22Rv1 (cell line): ENCODE measurements at regions not wholly inside any gene's neighbourhood (a gene's known extent, or its start where the extent isn't known, plus 50 kb on each side); places are given as distances from the start of the nearest gene placed in this dataset.
A peak's percentile ranks its signal among the peaks of the same experiment; 100 is the strongest.

ENCODE experiments used
- H3K27ac ChIP-seq: fragments of 450-650 bp; 2 replicates; pipeline ENCODE4 v1.5.1; 2017
- ZFX ChIP-seq: fragments of 450-650 bp; IDR thresholded peaks from 2 replicates; pipeline ENCODE4 v1.6.1; 2017; ENCODE audit warnings: antibody characterized with exemption, borderline replicate concordance
- TF ChIP-seq, protein P1 (sequence below): fragments of 450-650 bp; IDR thresholded peaks from 2 replicates; pipeline ENCODE4 v1.5.1; 2017; ENCODE audit warnings: mild to moderate bottlenecking

DNA sequence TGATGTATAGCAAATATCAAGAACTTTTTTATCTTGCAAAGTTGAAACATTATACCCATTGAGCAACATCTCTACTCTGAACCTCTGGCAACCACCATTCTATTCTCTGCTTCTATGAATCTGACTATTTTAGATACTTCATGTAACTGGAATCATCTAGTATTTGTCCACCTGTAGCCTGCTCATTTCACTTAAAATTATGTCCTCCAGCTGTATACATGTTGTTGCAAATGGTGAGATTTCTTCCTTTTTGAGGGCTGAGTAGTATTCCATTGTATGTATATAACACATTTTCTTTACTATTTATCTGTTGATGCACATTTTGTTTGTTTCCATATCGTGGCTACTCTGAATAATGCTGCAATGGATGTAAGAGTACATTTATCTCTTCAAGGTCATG lies 476.3 kb upstream of the LRRC4C start:
- TF ChIP-seq, protein P1, sequence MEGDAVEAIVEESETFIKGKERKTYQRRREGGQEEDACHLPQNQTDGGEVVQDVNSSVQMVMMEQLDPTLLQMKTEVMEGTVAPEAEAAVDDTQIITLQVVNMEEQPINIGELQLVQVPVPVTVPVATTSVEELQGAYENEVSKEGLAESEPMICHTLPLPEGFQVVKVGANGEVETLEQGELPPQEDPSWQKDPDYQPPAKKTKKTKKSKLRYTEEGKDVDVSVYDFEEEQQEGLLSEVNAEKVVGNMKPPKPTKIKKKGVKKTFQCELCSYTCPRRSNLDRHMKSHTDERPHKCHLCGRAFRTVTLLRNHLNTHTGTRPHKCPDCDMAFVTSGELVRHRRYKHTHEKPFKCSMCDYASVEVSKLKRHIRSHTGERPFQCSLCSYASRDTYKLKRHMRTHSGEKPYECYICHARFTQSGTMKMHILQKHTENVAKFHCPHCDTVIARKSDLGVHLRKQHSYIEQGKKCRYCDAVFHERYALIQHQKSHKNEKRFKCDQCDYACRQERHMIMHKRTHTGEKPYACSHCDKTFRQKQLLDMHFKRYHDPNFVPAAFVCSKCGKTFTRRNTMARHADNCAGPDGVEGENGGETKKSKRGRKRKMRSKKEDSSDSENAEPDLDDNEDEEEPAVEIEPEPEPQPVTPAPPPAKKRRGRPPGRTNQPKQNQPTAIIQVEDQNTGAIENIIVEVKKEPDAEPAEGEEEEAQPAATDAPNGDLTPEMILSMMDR: no peak
- no peak for TF ChIP-seq ZFX

DNA sequence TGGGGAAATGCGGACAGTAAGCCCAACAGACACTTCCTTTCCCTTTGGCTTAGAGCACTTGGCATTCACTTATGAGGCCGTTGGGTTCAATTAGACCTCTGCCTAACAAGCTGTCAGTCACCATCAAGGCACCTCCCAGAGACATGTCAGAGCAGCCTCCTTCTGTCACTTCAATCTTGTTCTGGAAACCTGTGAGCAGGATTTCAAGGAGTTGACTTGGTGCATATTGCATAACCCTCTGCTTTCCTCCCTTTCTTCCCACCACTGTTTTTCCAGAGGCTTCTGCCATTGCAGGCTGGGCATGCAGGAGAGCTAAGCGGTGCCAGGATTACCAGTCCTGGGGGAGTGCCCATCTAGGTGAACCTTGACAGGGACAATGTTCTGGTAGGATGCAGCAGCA lies 484.2 kb upstream of the LRRC4C start:
- peak overlapping the region; percentile 48 for H3K27ac ChIP-seq
- TF ChIP-seq ZFX: no peak
- TF ChIP-seq, protein P1: no peak

More for the DNA sequence above, 476.3 kb upstream of the LRRC4C start:
- no peak overlapping the region for H3K27ac ChIP-seq

DNA sequence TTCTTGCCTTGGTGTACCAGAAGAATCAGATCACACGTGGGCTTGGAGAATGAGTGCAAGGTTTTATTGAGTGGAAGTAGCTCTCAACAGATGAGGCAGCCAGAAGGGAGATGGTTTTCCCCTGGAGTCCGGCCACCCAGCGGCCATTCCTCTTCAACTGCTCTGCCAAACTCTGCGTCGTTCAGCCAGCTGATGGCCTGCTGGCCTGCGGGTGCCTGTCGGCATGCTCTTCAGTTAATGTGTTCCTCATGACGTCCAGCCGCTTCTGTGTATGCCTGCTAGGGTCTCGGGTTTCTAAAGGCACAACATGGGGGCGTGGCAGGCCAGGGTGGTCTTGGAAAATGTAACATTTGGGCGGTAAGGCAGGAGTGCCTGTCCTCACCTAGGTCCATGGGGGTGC lies 487.9 kb upstream of the LRRC4C start:
- H3K27ac ChIP-seq: no peak overlapping the region
- TF ChIP-seq, protein P1: no peak
- TF ChIP-seq ZFX: no peak

- H3K27ac ChIP-seq: no peak overlapping the region
- TF ChIP-seq, protein P1: no peak
- no peak for TF ChIP-seq ZFX
Observed at GRCh38 chr11:41950470-41951143, 491.2 kb upstream of the LRRC4C start.

DNA sequence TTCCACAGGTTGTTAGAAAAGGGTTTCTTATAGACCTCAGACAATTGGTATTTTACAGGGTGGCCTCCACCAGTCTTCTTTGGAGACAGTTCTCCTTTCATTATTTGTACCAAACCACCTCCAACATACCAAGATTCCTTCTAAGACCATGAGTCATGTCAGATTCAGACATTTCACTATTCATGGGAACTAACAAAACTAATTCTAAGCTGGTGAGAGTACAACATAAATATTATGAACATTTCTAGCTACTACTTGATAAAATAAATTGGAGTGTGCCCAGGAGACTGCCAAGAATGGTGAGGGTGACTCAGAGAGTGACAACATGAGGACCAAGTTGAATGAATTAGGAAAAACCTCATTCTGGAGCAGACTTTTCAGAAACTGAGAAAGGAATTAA lies 494.6 kb upstream of the LRRC4C start:
- no peak overlapping the region for H3K27ac ChIP-seq
- TF ChIP-seq, protein P1: no peak
- no peak for TF ChIP-seq ZFX

- TF ChIP-seq, protein P1: no peak
- TF ChIP-seq ZFX: no peak
- H3K27ac ChIP-seq: no peak overlapping the region
Observed at GRCh38 chr11:41955066-41955465, 495.6 kb upstream of the LRRC4C start.

DNA sequence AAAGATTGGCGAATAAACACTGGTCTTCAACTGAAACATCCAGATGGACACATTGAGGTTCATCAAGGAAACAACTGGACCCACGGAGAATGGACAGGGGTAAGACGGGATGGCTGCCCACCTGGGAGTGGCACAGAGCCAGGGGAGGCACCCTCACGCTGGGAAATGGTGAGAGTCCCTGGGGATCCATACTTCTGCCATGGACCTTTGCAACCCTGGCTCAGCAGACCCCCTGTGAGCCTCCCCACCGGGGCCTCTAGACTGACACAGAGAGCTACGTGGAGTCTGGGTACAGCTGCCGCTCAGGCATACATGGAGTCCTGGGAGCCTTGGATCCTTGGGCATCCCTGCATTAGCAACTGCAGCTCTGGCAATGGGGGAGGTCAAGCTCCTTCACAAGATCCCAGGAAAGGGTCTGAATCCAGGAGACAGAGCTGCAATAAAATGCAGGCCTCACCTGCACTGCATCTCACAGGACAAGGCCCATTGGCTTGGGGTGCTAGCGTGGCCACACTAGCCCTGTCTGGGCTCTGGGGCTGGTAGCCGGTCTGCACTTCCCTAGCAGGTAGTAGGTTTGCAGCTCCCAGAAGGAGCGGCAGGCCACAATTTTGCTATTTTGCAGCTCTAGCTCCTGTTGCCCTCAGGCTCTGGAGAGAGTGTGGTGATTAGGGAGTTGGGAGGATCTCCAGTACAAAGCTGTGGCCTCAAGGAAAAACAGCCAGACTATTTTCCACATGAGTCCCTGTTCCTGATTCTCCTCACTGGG lies 496.4 kb upstream of the LRRC4C start:
- TF ChIP-seq, protein P1: no peak
- no peak for TF ChIP-seq ZFX

More for the DNA sequence above, 496.4 kb upstream of the LRRC4C start:
- H3K27ac ChIP-seq: no peak overlapping the region
